Muscle of leg (tissue), 3 donors: ENCODE measurements at regions not wholly inside any gene's neighbourhood (a gene's known extent, or its start where the extent isn't known, plus 50 kb on each side); places are given as distances from the start of the nearest gene placed in this dataset.

ENCODE experiments used
- DNase-seq: peaks from one replicate; pipeline ENCODE4 v3.0.0; 2013
- H3K27ac ChIP-seq: one replicate; pipeline ENCODE4 v1.5.1; 2013; ENCODE audit warnings: mild to moderate bottlenecking, low read length, control low read depth
- H3K27me3 ChIP-seq: one replicate; pipeline ENCODE4 v1.6.1; 2013; ENCODE audit warnings: low read length; ENCODE audit not compliant: control insufficient read depth, insufficient read depth
- H3K36me3 ChIP-seq: one replicate; pipeline ENCODE4 v1.6.1; 2013; ENCODE audit warnings: low read length; ENCODE audit not compliant: control insufficient read depth, insufficient read depth
- H3K4me1 ChIP-seq: one replicate; pipeline ENCODE4 v1.6.1; 2013; ENCODE audit warnings: low read length; ENCODE audit not compliant: control insufficient read depth, insufficient read depth
- H3K4me3 ChIP-seq: one replicate; pipeline ENCODE4 v1.5.1; 2013; ENCODE audit warnings: low read length, control low read depth
- H3K9me3 ChIP-seq: replicated peaks from 2 replicates; pipeline ENCODE4 v1.6.1; 2013; ENCODE audit warnings: low read depth, low read length; ENCODE audit not compliant: control insufficient read depth
- WGBS: methylation state at CpG from one replicate; pipeline ENCODE4 v1.1.5; 2013; ENCODE audit warnings: missing lambda C conversion rate; ENCODE audit not compliant: insufficient coverage; 5-methylcytosine and 5-hydroxymethylcytosine counted together

GRCh38 chr18:51878724-51879123 is 461.3 kb upstream of the DCC start:
- peaks cover 19% of the 10 kb centered on the region for H3K9me3 ChIP-seq
- H3K4me1 ChIP-seq = no peaks in the 10 kb centered on the region
- no peak overlapping the region for H3K4me3 ChIP-seq
- 80% methylated on average over 1 of the region's 1 CpG for WGBS
- no peaks in the 10 kb centered on the region for H3K36me3 ChIP-seq
- H3K27ac ChIP-seq = no peak overlapping the region
- DNase-seq = no peak
- H3K27me3 ChIP-seq = no peaks in the 10 kb centered on the region

- Histone ChIP-seq H3K4me1 (no peaks in the 10 kb centered on the region), H3K9me3 (peaks cover 18% of the 10 kb centered on the region), H3K4me3 (no peak overlapping the region), H3K36me3 (no peaks in the 10 kb centered on the region), H3K27ac (no peak overlapping the region), H3K27me3 (no peaks in the 10 kb centered on the region)
- WGBS = no CpG with 5 or more reads among the region's 1 CpG
- no peak for DNase-seq
Observed at GRCh38 chr18:51879329-51879728, 460.7 kb upstream of the DCC start.

GRCh38 chr18:51881394-51881793 is 458.6 kb upstream of the DCC start:
- no CpG with 5 or more reads among the region's 2 CpGs for WGBS
- Histone ChIP-seq H3K36me3 (no peaks in the 10 kb centered on the region), H3K27me3 (no peaks in the 10 kb centered on the region), H3K4me3 (no peak overlapping the region), H3K4me1 (no peaks in the 10 kb centered on the region), H3K9me3 (peaks cover 11% of the 10 kb centered on the region), H3K27ac (no peak overlapping the region)
- DNase-seq = no peak

- Histone ChIP-seq H3K27me3 (no peaks in the 10 kb centered on the region), H3K4me1 (no peaks in the 10 kb centered on the region), H3K4me3 (no peak overlapping the region), H3K9me3 (peaks cover 11% of the 10 kb centered on the region), H3K36me3 (no peaks in the 10 kb centered on the region), H3K27ac (no peak overlapping the region)
- DNase-seq = no peak
- 82% methylated on average over 3 of the region's 4 CpGs for WGBS
Observed at GRCh38 chr18:51884039-51884438, 456.0 kb upstream of the DCC start.

GRCh38 chr18:51890762-51891161 is 449.2 kb upstream of the DCC start:
- no peaks in the 10 kb centered on the region for H3K4me1 ChIP-seq
- no peaks in the 10 kb centered on the region for H3K36me3 ChIP-seq
- no peak overlapping the region for H3K4me3 ChIP-seq
- 73% methylated on average over 1 of the region's 3 CpGs for WGBS
- H3K9me3 ChIP-seq = peaks cover 2% of the 10 kb centered on the region
- peak; percentile 37 for DNase-seq
- no peaks in the 10 kb centered on the region for H3K27me3 ChIP-seq
- H3K27ac ChIP-seq = no peak overlapping the region

GRCh38 chr18:51891876-51892275 is 448.1 kb upstream of the DCC start:
- H3K9me3 ChIP-seq = peaks cover 2% of the 10 kb centered on the region
- no peak for DNase-seq
- H3K27ac ChIP-seq = no peak overlapping the region
- no peak overlapping the region for H3K4me3 ChIP-seq
- no CpG with 5 or more reads among the region's 1 CpG for WGBS
- H3K4me1 ChIP-seq = no peaks in the 10 kb centered on the region
- H3K27me3 ChIP-seq = no peaks in the 10 kb centered on the region
- H3K36me3 ChIP-seq = no peaks in the 10 kb centered on the region

GRCh38 chr18:51897884-51898283 is 442.1 kb upstream of the DCC start:
- H3K27me3 ChIP-seq = no peaks in the 10 kb centered on the region
- no peak overlapping the region for H3K27ac ChIP-seq
- no peaks in the 10 kb centered on the region for H3K36me3 ChIP-seq
- peaks cover 3% of the 10 kb centered on the region for H3K9me3 ChIP-seq
- DNase-seq = no peak
- H3K4me3 ChIP-seq = no peak overlapping the region
- H3K4me1 ChIP-seq = no peaks in the 10 kb centered on the region
- no CpG with 5 or more reads among the region's 6 CpGs for WGBS

GRCh38 chr18:51907687-51908597 is 432.1 kb upstream of the DCC start:
- Histone ChIP-seq H3K27ac (no peak overlapping the region), H3K9me3 (no peaks in the 10 kb centered on the region), H3K36me3 (no peaks in the 10 kb centered on the region), H3K4me3 (no peak overlapping the region), H3K4me1 (no peaks in the 10 kb centered on the region), H3K27me3 (no peaks in the 10 kb centered on the region)
- no peak for DNase-seq
- 76% methylated on average over 4 of the region's 7 CpGs for WGBS

- no peaks in the 10 kb centered on the region for H3K36me3 ChIP-seq
- H3K27me3 ChIP-seq = no peaks in the 10 kb centered on the region
- no peak overlapping the region for H3K4me3 ChIP-seq
- no peak overlapping the region for H3K27ac ChIP-seq
- no peaks in the 10 kb centered on the region for H3K4me1 ChIP-seq
- DNase-seq = no peak
- H3K9me3 ChIP-seq = no peaks in the 10 kb centered on the region
Observed at GRCh38 chr18:51908598-51908944, 431.4 kb upstream of the DCC start.

- H3K4me1 ChIP-seq = no peaks in the 10 kb centered on the region
- H3K4me3 ChIP-seq = no peak overlapping the region
- WGBS = no CpG with 5 or more reads among the region's 3 CpGs
- no peak for DNase-seq
- H3K9me3 ChIP-seq = no peaks in the 10 kb centered on the region
- no peaks in the 10 kb centered on the region for H3K27me3 ChIP-seq
- no peaks in the 10 kb centered on the region for H3K36me3 ChIP-seq
- no peak overlapping the region for H3K27ac ChIP-seq
Observed at GRCh38 chr18:51911584-51911983, 428.4 kb upstream of the DCC start.

GRCh38 chr18:51912381-51912780 is 427.6 kb upstream of the DCC start:
- no peak for DNase-seq
- Histone ChIP-seq H3K9me3 (no peaks in the 10 kb centered on the region), H3K36me3 (no peaks in the 10 kb centered on the region), H3K27ac (no peak overlapping the region), H3K4me3 (no peak overlapping the region), H3K4me1 (no peaks in the 10 kb centered on the region), H3K27me3 (no peaks in the 10 kb centered on the region)
